Calu3 (cell line): ENCODE measurements at regions not wholly inside any gene's neighbourhood (a gene's known extent, or its start where the extent isn't known, plus 50 kb on each side); places are given as distances from the start of the nearest gene placed in this dataset.

ENCODE experiments used
- BruUV-seq: library from RNA; stranded (reverse); fragments of 400-500 nt; replicated peaks from 2 replicates; lab custom pipeline; 2021; lab: Mats Ljungman, UMichigan
- CTCF ChIA-PET: fragments of 300-600 bp; sonication (Branson Sonifier 250); formaldehyde crosslinking; loops from one replicate; lab custom pipeline; 2022; ENCODE audit warnings: antibody characterized with exemption; lab: Charles Lee
- DNase-seq: peaks from one replicate; pipeline ENCODE4 v3.0.0; 2022
- H3K27ac Mint-ChIP-seq: one replicate; pipeline ENCODE4 v1.8.0; 2022; ENCODE audit warnings: mixed read lengths; ENCODE audit not compliant: unreplicated experiment
- H3K27me3 Mint-ChIP-seq: one replicate; pipeline ENCODE4 v1.8.0; 2022; ENCODE audit warnings: mixed read lengths; ENCODE audit not compliant: unreplicated experiment
- H3K36me3 Mint-ChIP-seq: one replicate; pipeline ENCODE4 v1.8.0; 2022; ENCODE audit warnings: mild to moderate bottlenecking, moderate library complexity, mixed read lengths; ENCODE audit not compliant: insufficient read depth, unreplicated experiment
- H3K4me1 Mint-ChIP-seq: one replicate; pipeline ENCODE4 v1.8.0; 2022; ENCODE audit warnings: mild to moderate bottlenecking, low read depth, mixed read lengths; ENCODE audit not compliant: unreplicated experiment
- H3K4me3 Mint-ChIP-seq: one replicate; pipeline ENCODE4 v1.8.0; 2022; ENCODE audit warnings: mild to moderate bottlenecking, low read depth, moderate library complexity, mixed read lengths; ENCODE audit not compliant: unreplicated experiment
- H3K9me3 Mint-ChIP-seq: one replicate; pipeline ENCODE4 v1.8.0; 2022; ENCODE audit warnings: low read depth, mixed read lengths; ENCODE audit not compliant: unreplicated experiment
- intact Hi-C: fragments of 100-400 bp; cut with micrococcal nuclease; formaldehyde crosslinking; loops from one replicate; pipeline ENCODE4 v1.10.0; 2022; ENCODE audit not compliant: unreplicated experiment
- TF ChIP-seq, protein P1 (sequence below): fragments of 200-600 bp; IDR thresholded peaks from one replicate; pipeline ENCODE4 v1.8.0; 2022; ENCODE audit warnings: antibody characterized with exemption; ENCODE audit not compliant: unreplicated experiment

DNA sequence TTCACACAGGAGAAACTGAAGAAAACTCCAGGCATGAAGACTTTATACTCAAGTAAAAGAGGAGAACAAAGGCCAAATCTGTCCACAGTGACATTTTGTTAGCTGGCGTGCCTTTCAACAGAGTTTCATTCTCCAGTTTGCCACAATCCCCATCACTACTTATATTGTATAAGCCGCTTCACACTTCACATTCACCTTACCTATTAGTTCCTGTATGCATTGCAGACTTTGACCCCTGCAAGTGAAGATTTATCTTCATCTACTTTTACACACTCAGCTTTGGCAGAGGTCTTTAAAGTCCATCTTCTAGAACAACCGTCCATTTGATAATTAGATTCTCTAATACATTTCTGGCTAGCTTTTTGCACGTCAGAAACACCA, 56.8 kb upstream of the TANK start:
- peaks cover 17% of the 10 kb centered on the region for H3K4me1 Mint-ChIP-seq
- no TSS peak for BruUV-seq
- no peak for DNase-seq
- CTCF ChIA-PET, result no interaction called here
- TF ChIP-seq, protein P1, sequence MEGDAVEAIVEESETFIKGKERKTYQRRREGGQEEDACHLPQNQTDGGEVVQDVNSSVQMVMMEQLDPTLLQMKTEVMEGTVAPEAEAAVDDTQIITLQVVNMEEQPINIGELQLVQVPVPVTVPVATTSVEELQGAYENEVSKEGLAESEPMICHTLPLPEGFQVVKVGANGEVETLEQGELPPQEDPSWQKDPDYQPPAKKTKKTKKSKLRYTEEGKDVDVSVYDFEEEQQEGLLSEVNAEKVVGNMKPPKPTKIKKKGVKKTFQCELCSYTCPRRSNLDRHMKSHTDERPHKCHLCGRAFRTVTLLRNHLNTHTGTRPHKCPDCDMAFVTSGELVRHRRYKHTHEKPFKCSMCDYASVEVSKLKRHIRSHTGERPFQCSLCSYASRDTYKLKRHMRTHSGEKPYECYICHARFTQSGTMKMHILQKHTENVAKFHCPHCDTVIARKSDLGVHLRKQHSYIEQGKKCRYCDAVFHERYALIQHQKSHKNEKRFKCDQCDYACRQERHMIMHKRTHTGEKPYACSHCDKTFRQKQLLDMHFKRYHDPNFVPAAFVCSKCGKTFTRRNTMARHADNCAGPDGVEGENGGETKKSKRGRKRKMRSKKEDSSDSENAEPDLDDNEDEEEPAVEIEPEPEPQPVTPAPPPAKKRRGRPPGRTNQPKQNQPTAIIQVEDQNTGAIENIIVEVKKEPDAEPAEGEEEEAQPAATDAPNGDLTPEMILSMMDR, result no peak
- intact Hi-C loops, result no loop called here
- no peak overlapping the region for H3K27ac Mint-ChIP-seq
- H3K4me3 Mint-ChIP-seq, result no peak overlapping the region
- no peaks in the 10 kb centered on the region for H3K9me3 Mint-ChIP-seq
- no peaks in the 10 kb centered on the region for H3K27me3 Mint-ChIP-seq
- H3K36me3 Mint-ChIP-seq, result no peaks in the 10 kb centered on the region

DNA sequence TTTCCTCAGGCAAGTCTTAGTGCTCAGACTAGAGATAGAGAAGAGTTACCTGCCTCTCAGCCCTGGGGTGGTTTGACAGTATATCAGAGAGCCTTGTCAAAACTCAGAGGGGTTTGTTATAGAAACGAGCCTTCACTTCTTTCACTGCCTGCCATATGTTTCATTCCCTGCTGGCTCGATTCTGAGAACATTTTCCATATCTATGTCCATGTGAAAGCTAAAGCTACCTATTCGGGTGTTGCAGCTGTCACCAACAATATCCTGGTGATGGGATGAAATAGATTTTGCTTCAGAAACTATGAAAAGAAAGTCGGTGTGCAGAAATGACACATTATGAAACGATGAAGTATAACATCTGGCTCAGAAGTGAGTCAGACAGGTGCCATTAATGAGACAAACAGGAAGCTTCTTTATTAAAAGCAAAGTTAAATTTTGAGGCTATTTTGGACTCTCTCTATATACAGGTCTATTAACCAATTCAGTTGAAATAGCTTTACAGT, 56.1 kb upstream of the TANK start:
- Mint-ChIP-seq H3K27me3 (no peaks in the 10 kb centered on the region), H3K9me3 (no peaks in the 10 kb centered on the region), H3K36me3 (no peaks in the 10 kb centered on the region), H3K4me3 (no peak overlapping the region), H3K4me1 (peaks cover 17% of the 10 kb centered on the region), H3K27ac (no peak overlapping the region)
- no peak for DNase-seq
- BruUV-seq, result no TSS peak
- intact Hi-C loops, result no loop called here
- TF ChIP-seq, protein P1, result no peak
- CTCF ChIA-PET, result no interaction called here

DNA sequence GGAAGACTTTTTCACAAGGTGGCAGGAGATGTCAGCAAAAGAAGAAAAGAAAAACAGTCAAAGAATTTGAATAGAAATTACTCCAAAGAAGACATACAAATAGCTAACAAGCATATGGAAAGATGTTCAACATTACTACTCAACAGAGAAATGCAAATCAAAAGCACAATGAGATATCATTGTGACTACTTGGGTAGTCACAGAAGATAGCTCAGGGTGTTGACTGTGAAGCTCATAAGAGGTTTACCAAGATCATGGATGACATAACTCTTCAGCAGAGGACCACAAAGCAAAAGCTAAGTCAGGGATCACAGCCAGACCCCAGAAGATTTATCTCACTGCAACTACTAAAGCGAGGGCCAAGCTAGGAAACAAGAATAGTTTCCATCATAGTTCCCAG, 53.0 kb upstream of the TANK start:
- no TSS peak for BruUV-seq
- Mint-ChIP-seq H3K4me3 (no peak overlapping the region), H3K9me3 (no peaks in the 10 kb centered on the region), H3K36me3 (no peaks in the 10 kb centered on the region), H3K27ac (no peak overlapping the region), H3K27me3 (no peaks in the 10 kb centered on the region), H3K4me1 (peaks cover 17% of the 10 kb centered on the region)
- no peak for DNase-seq
- CTCF ChIA-PET, result no interaction called here
- TF ChIP-seq, protein P1, result no peak
- intact Hi-C loops, result no loop called here
